IPS DF 6.9 (cell line): ENCODE measurements at regions not wholly inside any gene's neighbourhood (a gene's known extent, or its start where the extent isn't known, plus 50 kb on each side); places are given as distances from the start of the nearest gene placed in this dataset.

Experiments
- DNase-seq: peaks from one replicate; pipeline ENCODE4 v3.0.0-alpha.2; 2013; ENCODE audit warnings: low read depth, low spot score
- H3K27ac ChIP-seq: one replicate; pipeline ENCODE4 v1.5.1; 2013; ENCODE audit warnings: low read length, control low read depth
- H3K27me3 ChIP-seq: 2 replicates; pipeline ENCODE4 v1.6.1; 2013; ENCODE audit warnings: mild to moderate bottlenecking, low read length; ENCODE audit not compliant: control insufficient read depth, insufficient read depth
- H3K36me3 ChIP-seq: 2 replicates; pipeline ENCODE4 v1.6.1; 2013; ENCODE audit warnings: low read length; ENCODE audit not compliant: control insufficient read depth, insufficient read depth
- H3K4me1 ChIP-seq: 2 replicates; pipeline ENCODE4 v1.6.1; 2013; ENCODE audit warnings: low read length; ENCODE audit not compliant: control insufficient read depth, insufficient read depth
- H3K4me3 ChIP-seq: 2 replicates; pipeline ENCODE4 v1.5.1; 2013; ENCODE audit warnings: mild to moderate bottlenecking, low read length
- H3K9me3 ChIP-seq: 2 replicates; pipeline ENCODE4 v1.6.1; 2013; ENCODE audit warnings: low read length, inconsistent platforms; ENCODE audit not compliant: control insufficient read depth, insufficient read depth
- WGBS: extraction: QIAGEN DNeasy Blood & Tissue Kit; methylation state at CpG from one replicate; pipeline ENCODE4 v1.1.7; 2013; ENCODE audit warnings: mixed read lengths, missing lambda C conversion rate; ENCODE audit not compliant: insufficient read length, insufficient coverage; 5-methylcytosine and 5-hydroxymethylcytosine counted together

- H3K4me1 ChIP-seq: no peaks in the 10 kb centered on the region
- H3K4me3 ChIP-seq: no peak overlapping the region
- no peak for DNase-seq
- WGBS: no CpG with 5 or more reads among the region's 2 CpGs
- H3K36me3 ChIP-seq: no peaks in the 10 kb centered on the region
- no peak overlapping the region for H3K27ac ChIP-seq
- H3K27me3 ChIP-seq: no peaks in the 10 kb centered on the region
- no peaks in the 10 kb centered on the region for H3K9me3 ChIP-seq
Measured at GRCh38 chrX:10884246-10884645, 226.9 kb upstream of the HCCS start.

- no peaks in the 10 kb centered on the region for H3K9me3 ChIP-seq
- no peak overlapping the region for H3K4me3 ChIP-seq
- H3K27ac ChIP-seq: no peak overlapping the region
- no peaks in the 10 kb centered on the region for H3K27me3 ChIP-seq
- H3K36me3 ChIP-seq: no peaks in the 10 kb centered on the region
- no peaks in the 10 kb centered on the region for H3K4me1 ChIP-seq
- no peak for DNase-seq
- no CpG with 5 or more reads among the region's 1 CpG for WGBS
Measured at GRCh38 chrX:10892621-10893225, 218.4 kb upstream of the HCCS start.

- no CpG with 5 or more reads among the region's 2 CpGs for WGBS
- H3K4me3 ChIP-seq: no peak overlapping the region
- no peaks in the 10 kb centered on the region for H3K9me3 ChIP-seq
- no peaks in the 10 kb centered on the region for H3K27me3 ChIP-seq
- H3K4me1 ChIP-seq: no peaks in the 10 kb centered on the region
- DNase-seq: no peak
- no peaks in the 10 kb centered on the region for H3K36me3 ChIP-seq
- no peak overlapping the region for H3K27ac ChIP-seq
Measured at GRCh38 chrX:10893366-10893765, 217.8 kb upstream of the HCCS start.

- H3K27ac ChIP-seq: no peak overlapping the region
- WGBS: no CpG with 5 or more reads among the region's 7 CpGs
- H3K27me3 ChIP-seq: no peaks in the 10 kb centered on the region
- H3K36me3 ChIP-seq: no peaks in the 10 kb centered on the region
- H3K9me3 ChIP-seq: no peaks in the 10 kb centered on the region
- DNase-seq: no peak
- H3K4me1 ChIP-seq: no peaks in the 10 kb centered on the region
- H3K4me3 ChIP-seq: no peak overlapping the region
Measured at GRCh38 chrX:10893976-10894375, 217.2 kb upstream of the HCCS start.

GRCh38 chrX:10897768-10898167, 213.4 kb upstream of the HCCS start:
- Histone ChIP-seq H3K27ac (no peak overlapping the region), H3K27me3 (no peaks in the 10 kb centered on the region), H3K4me3 (no peak overlapping the region), H3K36me3 (no peaks in the 10 kb centered on the region), H3K4me1 (no peaks in the 10 kb centered on the region), H3K9me3 (no peaks in the 10 kb centered on the region)
- DNase-seq: no peak
- WGBS: no CpG with 5 or more reads among the region's 9 CpGs

- no peaks in the 10 kb centered on the region for H3K36me3 ChIP-seq
- H3K9me3 ChIP-seq: no peaks in the 10 kb centered on the region
- no peak for DNase-seq
- no peaks in the 10 kb centered on the region for H3K4me1 ChIP-seq
- no peak overlapping the region for H3K4me3 ChIP-seq
- H3K27me3 ChIP-seq: no peaks in the 10 kb centered on the region
- no CpG with 5 or more reads among the region's 4 CpGs for WGBS
- H3K27ac ChIP-seq: no peak overlapping the region
Measured at GRCh38 chrX:10900585-10901289, 210.4 kb upstream of the HCCS start.

GRCh38 chrX:10901290-10901633, 209.9 kb upstream of the HCCS start:
- Histone ChIP-seq H3K36me3 (no peaks in the 10 kb centered on the region), H3K27ac (no peak overlapping the region), H3K4me1 (no peaks in the 10 kb centered on the region), H3K9me3 (no peaks in the 10 kb centered on the region), H3K27me3 (no peaks in the 10 kb centered on the region), H3K4me3 (no peak overlapping the region)
- no CpG with 5 or more reads among the region's 1 CpG for WGBS
- no peak for DNase-seq

GRCh38 chrX:10902001-10902400, 209.1 kb upstream of the HCCS start:
- H3K36me3 ChIP-seq: no peaks in the 10 kb centered on the region
- no peak for DNase-seq
- WGBS: no CpG with 5 or more reads among the region's 2 CpGs
- no peak overlapping the region for H3K27ac ChIP-seq
- H3K27me3 ChIP-seq: no peaks in the 10 kb centered on the region
- H3K9me3 ChIP-seq: no peaks in the 10 kb centered on the region
- no peaks in the 10 kb centered on the region for H3K4me1 ChIP-seq
- no peak overlapping the region for H3K4me3 ChIP-seq

- Histone ChIP-seq H3K4me3 (no peak overlapping the region), H3K4me1 (no peaks in the 10 kb centered on the region), H3K36me3 (no peaks in the 10 kb centered on the region), H3K9me3 (no peaks in the 10 kb centered on the region), H3K27ac (no peak overlapping the region), H3K27me3 (no peaks in the 10 kb centered on the region)
- DNase-seq: no peak
Measured at GRCh38 chrX:10903523-10903922, 207.6 kb upstream of the HCCS start.

- no peaks in the 10 kb centered on the region for H3K9me3 ChIP-seq
- H3K4me3 ChIP-seq: no peak overlapping the region
- no CpG with 5 or more reads among the region's 2 CpGs for WGBS
Measured at GRCh38 chrX:10904220-10904619, 206.9 kb upstream of the HCCS start.

GRCh38 chrX:10906866-10907265, 204.3 kb upstream of the HCCS start:
- DNase-seq: no peak
- no peak overlapping the region for H3K27ac ChIP-seq
- WGBS: no CpG with 5 or more reads among the region's 1 CpG
- H3K9me3 ChIP-seq: no peaks in the 10 kb centered on the region
- no peaks in the 10 kb centered on the region for H3K36me3 ChIP-seq
- H3K4me3 ChIP-seq: no peak overlapping the region
- H3K4me1 ChIP-seq: no peaks in the 10 kb centered on the region
- H3K27me3 ChIP-seq: no peaks in the 10 kb centered on the region

More at GRCh38 chrX:10904220-10904619, 206.9 kb upstream of the HCCS start:
- Histone ChIP-seq H3K36me3 (no peaks in the 10 kb centered on the region), H3K27ac (no peak overlapping the region), H3K27me3 (no peaks in the 10 kb centered on the region), H3K4me1 (no peaks in the 10 kb centered on the region)
- DNase-seq: no peak
